SK-N-SH treated with all-trans-retinoic acid at 6 μM for 48 hours (cell line): ENCODE measurements at regions not wholly inside any gene's neighbourhood (a gene's known extent, or its start where the extent isn't known, plus 50 kb on each side); places are given as distances from the start of the nearest gene placed in this dataset.

Experiments used
- ATAC-seq: fragments of 200-7000 bp; cut with Tn5 transposase; 3 replicates; pipeline ENCODE4 v1.9.1; 2020; ENCODE audit warnings: mild to moderate bottlenecking, moderate library complexity
- ARNTL ChIP-seq: fragments of 450-650 bp; formaldehyde crosslinking; IDR thresholded peaks from 2 replicates; pipeline ENCODE4 v1.5.0; 2020; ENCODE audit warnings: low read depth, mild to moderate bottlenecking, moderate library complexity, borderline replicate concordance
- BACH2 ChIP-seq: fragments of 250-450 bp; sonication (Bioruptor Pico); IDR thresholded peaks from 2 replicates; pipeline ENCODE4 v1.9.0; 2021; ENCODE audit warnings: mild to moderate bottlenecking, borderline replicate concordance
- CREB5 ChIP-seq: fragments of 250-450 bp; sonication (Bioruptor Pico); IDR thresholded peaks from 2 replicates; pipeline ENCODE4 v1.5.1; 2020; ENCODE audit warnings: low read depth, mild to moderate bottlenecking, moderate library complexity
- CSDC2 ChIP-seq: fragments of 250-450 bp; sonication (Bioruptor Pico); IDR thresholded peaks from 2 replicates; pipeline ENCODE4 v1.5.0; 2020; ENCODE audit warnings: mild to moderate bottlenecking, moderate library complexity
- CSRNP3 ChIP-seq: fragments of 250-450 bp; sonication (Bioruptor Pico); IDR thresholded peaks from 2 replicates; pipeline ENCODE4 v1.5.1; 2021; ENCODE audit warnings: mild to moderate bottlenecking, moderate library complexity
- GLIS3 ChIP-seq: fragments of 250-450 bp; sonication (Bioruptor Pico); IDR thresholded peaks from 2 replicates; pipeline ENCODE4 v1.5.0; 2020; ENCODE audit warnings: mild to moderate bottlenecking, moderate library complexity
- ISL1 ChIP-seq: fragments of 250-450 bp; sonication (Bioruptor Pico); IDR thresholded peaks from 2 replicates; pipeline ENCODE4 v2.1.2; 2022; ENCODE audit warnings: mild to moderate bottlenecking, moderate library complexity
- OSR1 ChIP-seq: fragments of 250-450 bp; sonication (Bioruptor Pico); IDR thresholded peaks from 2 replicates; pipeline ENCODE4 v1.8.0; 2022; ENCODE audit warnings: moderate library complexity, mild to moderate bottlenecking, inconsistent platforms
- POU6F1 ChIP-seq: fragments of 250-450 bp; sonication (Bioruptor Pico); IDR thresholded peaks from 2 replicates; pipeline ENCODE4 v1.8.0; 2021; ENCODE audit warnings: low read depth, mild to moderate bottlenecking, moderate library complexity, borderline replicate concordance
- PPARA ChIP-seq: fragments of 250-450 bp; sonication (Bioruptor Pico); IDR thresholded peaks from 2 replicates; pipeline ENCODE4 v1.5.0; 2020; ENCODE audit warnings: mild to moderate bottlenecking, borderline replicate concordance
- RARB ChIP-seq: fragments of 250-450 bp; sonication (Bioruptor Pico); IDR thresholded peaks from 2 replicates; pipeline ENCODE4 v1.8.0; 2021; ENCODE audit warnings: mild to moderate bottlenecking, moderate library complexity
- SNAI2 ChIP-seq: fragments of 250-450 bp; sonication (Bioruptor Pico); IDR thresholded peaks from 2 replicates; pipeline ENCODE4 v1.5.0; 2020; ENCODE audit warnings: mild to moderate bottlenecking, moderate library complexity
- TCF4 ChIP-seq: fragments of 250-450 bp; sonication (Bioruptor Pico); IDR thresholded peaks from 2 replicates; pipeline ENCODE4 v1.8.0; 2021; ENCODE audit warnings: mild to moderate bottlenecking, moderate library complexity, borderline replicate concordance
- TOX ChIP-seq: fragments of 250-450 bp; sonication (Bioruptor Pico); IDR thresholded peaks from 2 replicates; pipeline ENCODE4 v1.8.0; 2021; ENCODE audit warnings: mild to moderate bottlenecking, moderate library complexity, borderline replicate concordance
- TSHZ2 ChIP-seq: fragments of 250-450 bp; sonication (Bioruptor Pico); IDR thresholded peaks from 2 replicates; pipeline ENCODE4 v1.5.0; 2020; ENCODE audit warnings: mild to moderate bottlenecking, moderate library complexity
- ZC3H10 ChIP-seq: fragments of 250-450 bp; sonication (Bioruptor Pico); IDR thresholded peaks from 2 replicates; pipeline ENCODE4 v1.5.1; 2021; ENCODE audit warnings: mild to moderate bottlenecking, moderate library complexity
- ZFP3 ChIP-seq: fragments of 250-450 bp; sonication (Bioruptor Pico); IDR thresholded peaks from 2 replicates; pipeline ENCODE4 v1.5.0; 2020; ENCODE audit warnings: mild to moderate bottlenecking, moderate library complexity
- ZFP30 ChIP-seq: fragments of 450-650 bp; formaldehyde crosslinking; IDR thresholded peaks from 2 replicates; pipeline ENCODE4 v1.5.0; 2022; ENCODE audit warnings: mild to moderate bottlenecking, moderate library complexity
- ZNF565 ChIP-seq: fragments of 450-650 bp; formaldehyde crosslinking; conservative IDR thresholded peaks from 2 replicates; pipeline ENCODE4 v1.5.0; 2020; ENCODE audit warnings: low read depth, mild to moderate bottlenecking, moderate library complexity
- ZNF8 ChIP-seq: fragments of 450-650 bp; formaldehyde crosslinking; IDR thresholded peaks from 2 replicates; pipeline ENCODE4 v1.5.0; 2020; ENCODE audit warnings: mild to moderate bottlenecking, moderate library complexity
- TF ChIP-seq, protein P1 (sequence below): fragments of 250-450 bp; sonication (Bioruptor Pico); IDR thresholded peaks from 2 replicates; pipeline ENCODE4 v1.8.0; 2020; ENCODE audit warnings: mild to moderate bottlenecking, moderate library complexity, borderline replicate concordance

DNA sequence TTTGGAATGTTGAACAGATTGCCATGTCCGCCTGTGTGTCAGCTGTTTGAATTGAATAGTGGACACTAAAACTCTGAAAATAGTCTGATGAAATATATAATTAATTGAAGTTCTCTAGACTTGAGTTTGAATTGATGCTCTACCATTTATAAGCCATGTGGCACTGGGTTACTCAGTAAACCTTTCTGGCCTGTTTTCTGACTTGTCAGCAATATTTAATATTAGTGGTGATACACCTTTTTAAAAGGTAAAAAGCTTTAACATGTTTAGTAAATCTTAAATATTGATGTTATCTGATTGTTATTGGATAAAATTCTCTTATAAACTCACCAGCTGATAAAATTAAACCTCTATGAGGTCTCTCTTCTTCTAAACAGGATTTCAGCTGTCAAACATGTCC is 695.4 kb upstream of the HS3ST1 start:
- no peak for TF ChIP-seq TOX (CRISPR knock-in tag)
- ATAC-seq: no peak

- TF ChIP-seq PPARA (no peak), ZFP3 (CRISPR knock-in tag) (no peak)
- ATAC-seq: no peak
Measured at GRCh38 chr4:12123707-12124106, 695.0 kb upstream of the HS3ST1 start.

- ATAC-seq: no peak
- no peak for TF ChIP-seq BACH2 (CRISPR knock-in tag)
- TF ChIP-seq, all 23 proteins: peak for 0
Measured at GRCh38 chr4:12122316-12122715, 693.6 kb upstream of the HS3ST1 start.

- TF ChIP-seq ZFP30 (CRISPR knock-in tag) (no peak), SNAI2 (no peak), TCF4 (no peak), ZNF565 (no peak), CSRNP3 (CRISPR knock-in tag) (no peak)
- TF ChIP-seq, all 23 proteins: peak for 0
- ATAC-seq: no peak
Measured at GRCh38 chr4:12120968-12121367, 692.3 kb upstream of the HS3ST1 start.

DNA sequence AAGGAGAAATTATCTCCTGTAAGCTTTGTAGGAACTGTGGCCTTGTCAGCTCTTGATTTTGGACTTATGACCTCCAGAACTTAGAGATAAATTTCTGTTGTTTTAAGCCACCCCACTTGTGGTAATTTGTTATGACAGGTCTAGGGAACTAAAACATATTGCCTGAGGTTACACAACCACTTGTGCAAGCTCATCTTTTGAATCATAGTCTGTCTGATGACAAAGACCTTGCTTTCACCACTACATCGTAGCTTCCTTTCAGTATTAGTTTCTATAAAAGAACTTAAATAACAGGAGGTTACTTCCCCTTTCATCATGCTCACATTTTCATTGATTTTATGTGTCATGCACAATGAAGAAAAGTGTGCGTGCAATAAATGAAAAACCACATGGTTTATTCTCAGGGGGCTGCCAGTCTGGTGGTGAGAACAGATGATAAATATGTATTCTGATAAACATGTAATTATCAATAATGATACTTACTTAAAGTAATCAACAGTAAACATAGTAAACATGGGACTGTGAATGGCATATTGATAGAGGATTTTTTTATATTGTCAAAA is 690.0 kb upstream of the HS3ST1 start:
- TF ChIP-seq, protein P1, sequence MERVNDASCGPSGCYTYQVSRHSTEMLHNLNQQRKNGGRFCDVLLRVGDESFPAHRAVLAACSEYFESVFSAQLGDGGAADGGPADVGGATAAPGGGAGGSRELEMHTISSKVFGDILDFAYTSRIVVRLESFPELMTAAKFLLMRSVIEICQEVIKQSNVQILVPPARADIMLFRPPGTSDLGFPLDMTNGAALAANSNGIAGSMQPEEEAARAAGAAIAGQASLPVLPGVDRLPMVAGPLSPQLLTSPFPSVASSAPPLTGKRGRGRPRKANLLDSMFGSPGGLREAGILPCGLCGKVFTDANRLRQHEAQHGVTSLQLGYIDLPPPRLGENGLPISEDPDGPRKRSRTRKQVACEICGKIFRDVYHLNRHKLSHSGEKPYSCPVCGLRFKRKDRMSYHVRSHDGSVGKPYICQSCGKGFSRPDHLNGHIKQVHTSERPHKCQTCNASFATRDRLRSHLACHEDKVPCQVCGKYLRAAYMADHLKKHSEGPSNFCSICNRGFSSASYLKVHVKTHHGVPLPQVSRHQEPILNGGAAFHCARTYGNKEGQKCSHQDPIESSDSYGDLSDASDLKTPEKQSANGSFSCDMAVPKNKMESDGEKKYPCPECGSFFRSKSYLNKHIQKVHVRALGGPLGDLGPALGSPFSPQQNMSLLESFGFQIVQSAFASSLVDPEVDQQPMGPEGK: no peak
- ATAC-seq: no peak

DNA sequence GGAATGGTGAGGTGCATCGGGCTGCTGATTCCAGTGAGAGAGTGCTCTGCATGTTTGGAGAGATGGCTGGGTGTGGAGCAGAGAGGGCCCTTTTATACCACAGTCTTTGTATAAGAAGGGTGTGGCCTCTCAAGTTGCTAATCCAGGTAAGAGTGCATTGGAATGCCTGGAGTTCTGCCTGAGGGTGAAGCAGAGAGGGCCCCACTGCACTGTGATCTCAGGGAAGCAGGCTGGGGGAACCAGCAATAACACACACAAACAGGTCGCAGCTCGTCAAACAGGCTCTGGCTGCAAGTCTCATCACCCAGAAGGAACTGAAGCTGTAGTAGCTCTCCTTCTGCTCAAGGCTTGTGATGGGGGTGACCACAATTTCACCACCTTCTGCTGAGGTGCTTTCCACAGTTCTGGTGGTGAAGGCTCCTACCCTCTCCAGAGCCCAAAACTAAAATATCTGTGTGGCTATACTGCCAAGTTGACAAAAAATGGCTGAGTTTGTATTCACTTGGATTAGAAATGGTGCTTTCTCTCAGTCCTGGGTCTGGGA is 687.4 kb upstream of the HS3ST1 start:
- no peak for ATAC-seq
- no peak for TF ChIP-seq ARNTL (CRISPR knock-in tag)
- no peak for TF ChIP-seq ZC3H10 (CRISPR knock-in tag)
- TF ChIP-seq, protein P1: no peak
- TF ChIP-seq CSDC2: no peak
- TF ChIP-seq ZNF565: no peak
- TF ChIP-seq ISL1: no peak
- TF ChIP-seq CSRNP3 (CRISPR knock-in tag): no peak
- no peak for TF ChIP-seq POU6F1
- no peak for TF ChIP-seq ZFP3 (CRISPR knock-in tag)
- no peak for TF ChIP-seq BACH2 (CRISPR knock-in tag)
- TF ChIP-seq TSHZ2 (CRISPR knock-in tag): no peak
- no peak for TF ChIP-seq CREB5 (CRISPR knock-in tag)
- no peak for TF ChIP-seq OSR1
- no peak for TF ChIP-seq GLIS3 (CRISPR knock-in tag)
- no peak for TF ChIP-seq RARB
- no peak for TF ChIP-seq ZNF8 (CRISPR knock-in tag)
- no peak for TF ChIP-seq PPARA
